Ovary (tissue), 7 donors: ENCODE measurements at regions not wholly inside any gene's neighbourhood (a gene's known extent, or its start where the extent isn't known, plus 50 kb on each side); places are given as distances from the start of the nearest gene placed in this dataset.
"Not testable (repeated sequence)": the region's sequence is repeated elsewhere in the genome, so short reads cannot be mapped to it uniquely, and the experiment has no call there.

Source experiments
- DNase-seq, 5 donors: peaks; one replicate each; pipeline ENCODE4 v3.0.0-alpha.2; 2019 to 2020
- H3K27ac ChIP-seq, 2 donors: fragments of 200-600 bp; one replicate each; pipeline versions ENCODE4 v1.5.1 to v1.8.0; 2019 to 2022
- H3K27me3 ChIP-seq: fragments of 200-600 bp; one replicate; pipeline ENCODE4 v1.8.0; 2022
- H3K36me3 ChIP-seq: fragments of 200-600 bp; sonication (generic); one replicate; pipeline ENCODE4 v1.5.1; 2019
- H3K4me1 ChIP-seq: one replicate; pipeline ENCODE4 v1.8.1; 2013; ENCODE audit warnings: mild to moderate bottlenecking, moderate library complexity; ENCODE audit not compliant: insufficient read depth
- H3K4me3 ChIP-seq: fragments of 200-600 bp; sonication (generic); one replicate; pipeline ENCODE4 v1.5.1; 2017
- H3K9me3 ChIP-seq, 2 donors: fragments of 200-600 bp in 1 of 2; sonication (generic) in 1 of 2; one replicate each; pipeline versions ENCODE4 v1.5.1 to v1.8.1; 2013 to 2019; ENCODE audit warnings: mild to moderate bottlenecking in 1 of 2, moderate library complexity in 1 of 2
- EP300 ChIP-seq: sonication (generic); formaldehyde crosslinking; IDR thresholded peaks from one replicate; pipeline ENCODE4 v1.6.1; 2017; ENCODE audit warnings: antibody characterized with exemption
- POLR2A ChIP-seq: fragments of 450-650 bp; IDR thresholded peaks from one replicate; pipeline ENCODE4 v1.6.1; 2017; ENCODE audit warnings: antibody characterized with exemption, mild to moderate bottlenecking, moderate library complexity
- WGBS, 3 donors: extraction: QIAGEN DNeasy Blood & Tissue Kit in 1 of 3; methylation state at CpG; one replicate each; pipeline versions ENCODE4 v1.1.5 to v1.1.7; 2013 to 2017; 5-methylcytosine and 5-hydroxymethylcytosine counted together
- intact Hi-C, 4 donors: fragments of 100-400 bp; cut with DNase I; formaldehyde crosslinking; loops; one replicate each; pipeline versions ENCODE4 v1.11.0 to v1.15.1; 2022 to 2023
- TF ChIP-seq, protein P1 (sequence below), 3 donors: fragments of 450-650 bp in 2 of 3; fragments of 200-600 bp in 1 of 3; IDR thresholded peaks; one replicate each; pipeline versions ENCODE4 v1.5.1 to v1.8.0; 2016 to 2022; ENCODE audit warnings: antibody characterized with exemption in 3 of 3, mild to moderate bottlenecking in 1 of 3
- donor health status: DM: no; HTN: no; CAD: no; lungs with moderate emphysema.
- donor health status: DM: no; HTN: no; CAD: no.
- donor health status: Bipolar disorder and iron deficiency.
- donor health status: DM: no; HTN: no; CAD: no.
- donor health status: DM: yes; HTN: yes; CAD: no.

DNA sequence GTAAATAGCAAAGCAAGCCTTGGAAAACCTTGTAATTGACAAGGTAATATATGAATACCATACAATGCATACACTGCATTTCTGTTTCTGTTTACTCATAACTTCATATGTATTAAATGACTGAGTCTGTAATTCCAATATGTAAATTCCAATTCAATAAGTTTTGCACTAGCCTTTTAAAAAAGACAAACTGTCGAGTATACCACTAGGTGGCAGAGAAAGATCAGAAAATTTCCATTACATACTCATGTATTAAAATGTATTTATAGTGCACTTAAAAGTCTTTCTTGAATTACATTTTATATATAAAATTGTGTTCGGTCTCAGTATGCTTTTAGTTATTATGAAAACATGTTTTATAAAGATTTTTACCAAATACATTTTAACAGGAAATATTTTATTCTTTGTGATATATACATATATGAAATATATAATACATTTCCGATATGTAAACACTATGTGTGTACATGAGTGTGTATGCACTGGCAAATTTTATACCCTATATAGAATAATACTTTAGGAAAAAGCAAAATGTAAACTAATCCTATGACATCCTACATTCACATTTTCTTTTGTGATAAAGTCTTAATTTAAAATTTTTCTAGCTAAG is 216.8 kb downstream of the VGLL3 start:
- TF ChIP-seq, protein P1, sequence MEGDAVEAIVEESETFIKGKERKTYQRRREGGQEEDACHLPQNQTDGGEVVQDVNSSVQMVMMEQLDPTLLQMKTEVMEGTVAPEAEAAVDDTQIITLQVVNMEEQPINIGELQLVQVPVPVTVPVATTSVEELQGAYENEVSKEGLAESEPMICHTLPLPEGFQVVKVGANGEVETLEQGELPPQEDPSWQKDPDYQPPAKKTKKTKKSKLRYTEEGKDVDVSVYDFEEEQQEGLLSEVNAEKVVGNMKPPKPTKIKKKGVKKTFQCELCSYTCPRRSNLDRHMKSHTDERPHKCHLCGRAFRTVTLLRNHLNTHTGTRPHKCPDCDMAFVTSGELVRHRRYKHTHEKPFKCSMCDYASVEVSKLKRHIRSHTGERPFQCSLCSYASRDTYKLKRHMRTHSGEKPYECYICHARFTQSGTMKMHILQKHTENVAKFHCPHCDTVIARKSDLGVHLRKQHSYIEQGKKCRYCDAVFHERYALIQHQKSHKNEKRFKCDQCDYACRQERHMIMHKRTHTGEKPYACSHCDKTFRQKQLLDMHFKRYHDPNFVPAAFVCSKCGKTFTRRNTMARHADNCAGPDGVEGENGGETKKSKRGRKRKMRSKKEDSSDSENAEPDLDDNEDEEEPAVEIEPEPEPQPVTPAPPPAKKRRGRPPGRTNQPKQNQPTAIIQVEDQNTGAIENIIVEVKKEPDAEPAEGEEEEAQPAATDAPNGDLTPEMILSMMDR (IDR thresholded peaks at IDR 0.05): peak in 2 of 3 donors; percentile 29 to 35
- TF ChIP-seq EP300 (no peak), POLR2A (no peak)
- H3K36me3 ChIP-seq: no peaks in the 10 kb centered on the region
- intact Hi-C loops: loop anchor here in 3 of 4 donors (5.0 to 10.0 kb wide), 5 partner anchors 301 to 401 kb away; no protein-coding TSS in a partner anchor
- no peaks in the 10 kb centered on the region for H3K27me3 ChIP-seq
- H3K9me3 ChIP-seq: no peaks in the 10 kb centered on the region
- H3K27ac ChIP-seq: no peak overlapping the region
- H3K4me1 ChIP-seq: no peaks in the 10 kb centered on the region
- no peak overlapping the region for H3K4me3 ChIP-seq
- WGBS, 3 donors: 29 to 31% (median 30%) methylated on average over 3 of the region's 3 CpGs
- no peak for DNase-seq

DNA sequence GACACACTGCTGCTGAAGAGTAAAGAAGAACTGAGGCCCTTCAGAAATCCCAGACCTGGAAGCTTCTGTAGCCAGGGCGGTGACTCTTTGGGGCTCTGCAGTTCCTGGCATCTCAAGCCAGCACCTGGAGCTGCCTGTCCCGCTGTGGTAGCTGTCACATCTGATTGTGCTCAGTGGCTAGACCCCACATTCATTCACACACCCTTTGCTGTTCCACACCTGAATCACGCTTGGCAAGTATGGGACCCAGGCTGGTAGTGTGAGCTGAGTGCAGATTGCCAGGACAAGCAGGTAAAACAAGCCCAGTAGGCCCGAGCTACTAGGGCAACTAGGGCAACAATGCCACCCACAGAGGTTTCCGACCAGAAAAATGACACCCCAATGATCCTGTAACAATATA is 218.2 kb downstream of the VGLL3 start:
- no peaks in the 10 kb centered on the region for H3K9me3 ChIP-seq
- H3K36me3 ChIP-seq: no peaks in the 10 kb centered on the region
- no peak for DNase-seq
- no peak overlapping the region for H3K27ac ChIP-seq
- WGBS, 3 donors: 78 to 85% (median 81%) methylated on average over 5 of the region's 5 CpGs
- TF ChIP-seq EP300: no peak
- TF ChIP-seq, protein P1 (IDR thresholded peaks at IDR 0.05): no peak
- no peak for TF ChIP-seq POLR2A
- H3K4me3 ChIP-seq: no peak overlapping the region
- H3K4me1 ChIP-seq: no peaks in the 10 kb centered on the region
- intact Hi-C loops: loop anchor here in 3 of 4 donors (5.0 to 10.0 kb wide), 5 partner anchors 302 to 402 kb away; no protein-coding TSS in a partner anchor
- no peaks in the 10 kb centered on the region for H3K27me3 ChIP-seq

DNA sequence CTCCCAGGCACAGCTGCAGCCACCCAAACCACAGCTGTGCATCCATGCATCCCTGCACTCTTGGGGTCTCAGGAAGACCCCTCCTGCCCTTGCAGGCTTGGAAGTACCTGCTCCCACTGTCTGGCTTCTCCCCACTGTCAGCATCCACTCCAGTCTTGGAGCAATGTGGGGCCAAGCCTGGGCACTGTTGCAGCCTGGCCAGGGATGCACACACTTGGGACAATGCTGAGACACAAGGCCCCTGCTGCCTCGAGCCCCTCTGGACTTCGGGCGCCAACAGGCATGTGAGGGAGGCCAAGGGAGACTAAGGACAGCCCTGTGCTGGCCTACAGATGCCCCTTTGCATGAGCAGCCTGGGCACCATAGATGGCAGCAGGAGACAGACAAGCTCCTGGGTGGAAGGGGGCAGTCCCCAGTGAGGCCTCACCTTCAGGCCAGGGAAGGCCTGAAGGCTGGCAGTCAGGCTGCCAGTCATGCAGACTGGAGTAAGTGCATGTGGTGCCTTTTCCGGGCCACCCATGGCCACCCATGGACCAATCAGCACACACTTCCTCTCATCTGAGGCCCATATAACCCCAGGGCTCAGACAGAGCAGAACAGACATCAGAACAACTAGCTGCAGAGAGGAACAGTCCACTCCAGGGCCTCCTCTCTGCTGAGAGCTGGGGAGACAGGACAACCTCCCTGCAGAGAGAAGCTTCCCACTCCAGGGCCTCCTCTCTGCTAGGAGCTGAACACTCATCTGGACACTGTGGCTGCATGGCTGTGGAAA is 219.0 kb downstream of the VGLL3 start:
- Histone ChIP-seq H3K4me1 (no peaks in the 10 kb centered on the region), H3K27me3 (no peaks in the 10 kb centered on the region), H3K36me3 (no peaks in the 10 kb centered on the region), H3K27ac (no peak overlapping the region), H3K9me3 (no peaks in the 10 kb centered on the region), H3K4me3 (no peak overlapping the region)
- intact Hi-C loops: loop anchor here in 3 of 4 donors (5.0 to 10.0 kb wide), 5 partner anchors 303 to 403 kb away; no protein-coding TSS in a partner anchor
- WGBS, 3 donors: 77 to 82% (median 78%) methylated on average over 4 of the region's 4 CpGs
- no peak for DNase-seq
- TF ChIP-seq EP300 (no peak), POLR2A (no peak)
- TF ChIP-seq, protein P1 (IDR thresholded peaks at IDR 0.05): no peak

DNA sequence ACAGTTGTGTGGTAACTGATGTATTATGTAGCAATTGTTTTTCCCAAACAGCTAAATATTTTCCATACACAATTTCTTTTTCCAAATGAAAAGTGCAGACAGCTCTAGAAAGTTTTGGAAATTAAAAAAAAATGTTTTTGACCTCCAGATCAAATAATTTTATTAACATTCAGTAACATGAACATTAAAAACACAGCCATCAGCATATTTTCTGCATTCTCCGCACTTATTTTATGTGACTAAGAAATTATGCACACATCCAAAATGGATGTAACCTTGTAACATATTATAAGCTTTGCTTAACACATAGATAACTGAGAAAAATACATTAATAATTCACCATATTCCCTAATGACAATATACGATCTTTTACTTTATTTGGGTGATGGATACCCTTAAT is 224.6 kb downstream of the VGLL3 start:
- WGBS, 3 donors: 53 to 69% (median 59%) methylated on average over 2 of the region's 2 CpGs
- no peaks in the 10 kb centered on the region for H3K36me3 ChIP-seq
- no peak overlapping the region for H3K4me3 ChIP-seq
- intact Hi-C loops: no loop called here
- TF ChIP-seq, protein P1 (IDR thresholded peaks at IDR 0.05): no peak
- TF ChIP-seq POLR2A: no peak
- no peak for TF ChIP-seq EP300
- no peaks in the 10 kb centered on the region for H3K9me3 ChIP-seq
- no peaks in the 10 kb centered on the region for H3K4me1 ChIP-seq
- no peaks in the 10 kb centered on the region for H3K27me3 ChIP-seq
- no peak for DNase-seq
- H3K27ac ChIP-seq: no peak overlapping the region

DNA sequence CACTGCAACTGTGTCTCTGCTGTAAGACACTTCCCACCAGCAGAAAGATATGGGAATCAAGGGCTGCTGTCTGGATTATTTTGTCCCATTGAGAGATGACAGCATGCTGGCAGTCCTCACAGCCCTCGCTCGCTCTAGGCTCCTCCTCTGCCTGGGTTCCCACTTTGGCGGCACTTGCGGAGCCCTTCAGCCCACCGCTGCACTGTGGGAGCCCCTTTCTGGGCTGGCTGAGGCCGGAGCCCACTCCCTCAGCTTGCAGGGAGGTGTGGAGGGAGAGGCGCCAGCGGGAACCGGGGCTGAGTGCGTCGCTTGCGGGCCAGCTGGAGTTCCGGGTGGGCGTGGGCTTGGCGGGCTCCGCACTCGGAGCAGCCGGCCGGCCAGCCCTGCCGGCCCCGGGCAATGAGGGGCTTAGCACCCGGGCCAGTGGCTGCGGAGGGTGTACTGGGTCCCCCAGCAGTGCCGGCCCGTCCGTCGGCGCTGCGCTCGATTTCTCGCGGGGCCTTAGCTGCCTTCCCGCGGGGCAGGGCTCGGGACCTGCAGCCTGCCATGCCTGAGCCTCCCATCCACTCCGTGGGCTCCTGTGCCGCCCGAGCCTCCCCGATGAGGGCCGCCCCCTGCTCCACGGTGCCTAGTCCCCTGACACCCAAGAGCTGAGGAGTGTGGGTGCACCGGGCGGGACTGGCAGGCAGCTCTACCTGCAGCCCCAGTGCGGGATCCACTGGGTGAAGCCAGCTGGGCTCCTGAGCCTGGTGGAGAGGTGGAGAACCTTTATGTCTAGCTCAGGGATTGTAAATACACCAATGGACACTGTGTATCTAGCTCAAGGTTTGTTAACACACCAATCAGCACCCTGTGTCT is 233.4 kb downstream of the VGLL3 start:
- H3K9me3 ChIP-seq, H3K27me3 ChIP-seq, H3K4me3 ChIP-seq, H3K36me3 ChIP-seq, H3K27ac ChIP-seq, DNase-seq, H3K4me1 ChIP-seq, intact Hi-C loops: not testable (repeated sequence)
- WGBS, 3 donors: 91 to 96% (median 94%) methylated on average over 37 to 44 of the region's 44 CpGs
